ENCODE measurements at regions not wholly inside any gene's neighbourhood (a gene's known extent, or its start where the extent isn't known, plus 50 kb on each side); places are given as distances from the start of the nearest gene placed in this dataset.

- peak; percentile 76 to 84 (median 82) for DNase-seq
Observed at GRCh38 chr3:5304789-5305683, 117.5 kb downstream of the EDEM1 start.

DNA sequence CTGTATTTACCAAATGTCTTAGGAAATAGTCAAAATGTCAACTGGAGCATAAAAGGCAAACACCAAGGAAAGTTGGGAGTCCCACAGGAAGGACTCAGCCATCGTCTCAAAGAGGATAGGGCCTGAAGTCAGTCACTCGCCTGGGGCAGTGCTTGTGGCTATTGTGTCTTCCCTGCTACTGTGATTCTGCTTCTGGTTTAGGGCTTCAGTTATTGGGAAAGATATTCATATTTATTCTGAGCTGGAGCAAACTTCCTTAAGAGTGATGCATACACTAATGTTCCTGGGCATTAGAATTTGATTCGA, 118.1 kb downstream of the EDEM1 start:
- no peak for DNase-seq

DNA sequence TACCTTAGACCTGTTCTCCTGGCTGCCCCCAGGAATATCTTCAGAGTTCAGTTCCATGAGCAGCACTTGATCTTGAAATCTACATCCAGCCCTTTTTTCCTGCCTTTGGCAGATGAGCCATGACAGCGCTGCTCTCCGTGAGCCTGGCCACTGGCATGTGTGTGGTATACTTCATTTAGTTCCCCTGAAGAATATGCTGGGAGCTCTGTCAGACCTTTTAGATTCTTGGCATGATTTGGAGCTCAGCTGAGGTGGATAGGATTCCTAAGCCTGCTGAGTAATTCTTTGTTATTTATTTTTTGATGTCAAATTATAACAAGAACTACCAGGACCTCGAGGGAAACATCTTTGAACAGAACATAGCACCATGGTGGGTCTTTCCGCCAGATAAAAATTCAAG, 121.7 kb downstream of the EDEM1 start:
- DNase-seq: no peak

DNA sequence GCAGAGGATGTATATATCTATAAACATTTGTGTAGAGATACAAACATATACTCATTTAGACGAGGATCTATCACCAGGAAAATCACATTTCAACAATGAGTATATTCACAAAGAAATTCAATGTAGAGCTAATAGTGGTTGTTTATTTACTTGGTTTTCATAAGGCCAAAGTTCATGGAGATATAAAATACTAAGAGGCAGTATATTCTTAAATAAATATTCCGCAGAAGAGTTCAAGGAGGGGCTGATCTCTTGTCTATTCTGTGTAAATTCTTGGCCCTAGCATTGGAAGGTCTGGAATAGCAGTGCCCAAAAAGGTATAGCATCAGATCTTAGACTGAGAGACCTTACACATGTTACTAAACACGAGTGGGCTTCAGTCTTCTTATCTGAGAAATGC, 122.1 kb downstream of the EDEM1 start:
- DNase-seq: no peak

DNA sequence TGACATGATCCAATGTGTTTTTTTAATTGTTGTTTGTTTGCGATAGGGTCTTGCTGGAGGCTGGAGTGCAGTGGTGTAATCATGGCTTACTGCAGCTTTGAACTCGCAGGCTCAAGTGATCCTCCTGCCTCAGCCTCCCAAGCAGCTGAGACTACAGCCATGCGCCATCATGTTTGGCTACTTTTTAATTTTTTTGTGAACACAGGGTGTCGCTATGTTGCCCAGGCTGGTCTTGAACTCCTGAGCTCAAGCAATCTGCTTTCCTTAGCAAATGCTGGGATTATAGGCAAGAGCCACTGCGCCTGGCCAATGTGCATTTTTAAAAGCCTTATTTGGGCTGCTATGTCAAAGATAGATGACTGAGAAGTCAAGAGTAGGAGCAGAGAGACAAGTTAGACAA, 123.0 kb downstream of the EDEM1 start:
- no peak for DNase-seq

DNA sequence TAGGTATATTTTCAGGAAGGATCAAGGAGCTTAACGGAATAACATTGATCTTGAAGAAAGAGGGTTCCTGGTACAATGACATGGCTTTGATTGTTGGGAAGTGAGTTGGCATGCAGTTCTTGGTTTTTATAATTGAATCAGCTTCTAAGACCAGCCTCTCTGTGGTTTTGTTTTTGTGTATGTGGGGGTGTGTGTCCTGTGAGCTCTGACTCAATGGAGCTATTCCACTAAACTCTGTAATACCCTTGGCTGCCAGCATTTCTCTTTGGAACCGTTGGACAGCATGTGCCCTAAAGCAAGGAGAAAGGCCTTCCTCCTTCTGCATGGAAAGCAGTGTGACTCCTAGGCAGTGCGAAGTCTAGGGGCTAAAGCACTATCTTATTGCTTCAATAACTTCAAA, 124.8 kb downstream of the EDEM1 start:
- peak in 3 of 4 experiments; percentile 26 to 65 (median 35) for DNase-seq

DNA sequence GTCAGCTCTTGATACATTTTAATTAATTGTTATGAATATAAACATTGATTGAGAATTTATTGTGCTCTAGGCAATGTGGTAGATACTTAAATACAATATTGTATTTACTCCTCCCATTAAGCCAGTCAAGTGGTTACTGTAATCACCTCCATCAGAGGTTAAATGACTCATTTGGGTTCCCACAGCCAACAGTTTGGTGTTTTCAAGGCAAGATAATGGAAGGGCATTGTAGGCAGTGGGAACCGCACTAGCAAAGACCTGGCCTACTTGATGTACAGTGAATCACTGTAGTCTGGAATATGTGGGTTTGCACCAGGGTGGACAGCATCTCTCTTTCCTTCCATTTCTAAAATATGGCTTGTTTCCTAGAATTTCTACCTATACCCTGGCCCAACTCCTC, 127.4 kb downstream of the EDEM1 start:
- DNase-seq: no peak

DNA sequence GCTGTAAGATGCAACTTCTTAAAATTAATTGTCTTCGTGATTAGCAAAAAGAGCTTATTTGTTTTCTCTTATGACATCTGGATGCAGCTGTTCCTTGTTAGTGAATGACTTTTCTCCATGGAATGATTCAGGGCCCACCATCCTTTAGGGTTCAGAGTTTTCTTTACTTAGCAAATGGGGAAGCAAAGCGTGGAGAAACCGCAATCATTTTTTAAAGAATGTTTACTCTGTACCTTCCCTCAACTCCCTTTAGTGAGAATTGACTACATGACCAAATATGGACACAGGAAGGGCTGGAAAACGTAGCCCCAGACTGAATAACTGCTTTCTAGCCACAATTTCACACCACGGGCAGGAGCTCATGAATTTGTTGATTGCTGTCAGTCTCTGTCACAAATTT, 130.1 kb downstream of the EDEM1 start:
- DNase-seq: peak in 3 of 4 experiments; percentile 28 to 63 (median 63)

DNA sequence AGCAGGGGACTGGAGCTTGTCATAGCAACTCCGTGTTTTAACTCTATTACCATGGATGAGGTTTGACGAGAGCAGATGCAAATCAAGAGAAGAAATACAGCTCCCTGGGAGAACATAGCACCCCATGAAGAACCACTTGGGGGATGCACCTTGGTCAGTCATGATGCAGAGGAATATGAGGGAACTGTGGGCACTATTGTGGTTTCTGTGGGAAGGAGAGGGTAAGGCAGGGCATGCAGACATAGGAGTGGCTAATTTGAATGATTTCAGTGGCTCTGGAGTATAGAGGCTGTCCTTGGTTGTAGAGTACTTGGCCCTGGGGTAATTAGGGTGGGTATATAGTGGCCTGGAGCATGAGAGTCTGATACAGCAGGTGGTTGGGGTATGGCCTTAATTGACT, 131.9 kb downstream of the EDEM1 start:
- DNase-seq: peak in 2 of 4 experiments; percentile 7 to 11

DNA sequence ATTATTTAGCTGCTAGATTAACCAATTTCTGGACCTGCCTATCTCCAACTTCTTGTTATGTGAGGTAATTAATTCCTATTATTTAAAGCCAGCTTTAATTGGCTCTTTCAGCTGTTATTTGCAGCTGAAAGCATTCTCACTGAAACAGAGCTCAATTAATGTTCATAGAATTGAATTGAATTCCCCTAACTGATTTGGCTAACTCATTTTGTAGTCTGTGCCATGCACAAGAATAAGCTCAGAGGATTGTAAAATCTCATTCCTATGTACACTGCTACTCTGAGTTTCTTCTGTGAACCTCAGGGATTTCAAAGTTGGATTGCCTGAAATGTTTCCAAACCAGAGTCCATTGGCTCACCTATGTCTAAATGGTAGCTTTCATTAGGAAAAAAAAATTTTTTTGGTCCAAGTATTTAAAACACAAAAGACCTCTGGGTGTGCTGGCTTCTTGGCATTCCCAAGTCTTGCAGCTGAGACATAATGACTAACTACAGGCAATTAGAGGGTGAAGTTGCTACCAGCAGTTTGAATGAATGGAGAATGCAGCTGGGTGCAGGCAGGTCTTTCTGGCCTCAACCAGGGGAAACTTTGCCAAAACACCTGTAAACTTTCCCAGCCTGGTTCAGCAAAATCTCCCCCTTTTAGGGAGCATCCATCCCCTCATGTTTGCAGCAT, 134.3 kb downstream of the EDEM1 start:
- no peak for DNase-seq

DNA sequence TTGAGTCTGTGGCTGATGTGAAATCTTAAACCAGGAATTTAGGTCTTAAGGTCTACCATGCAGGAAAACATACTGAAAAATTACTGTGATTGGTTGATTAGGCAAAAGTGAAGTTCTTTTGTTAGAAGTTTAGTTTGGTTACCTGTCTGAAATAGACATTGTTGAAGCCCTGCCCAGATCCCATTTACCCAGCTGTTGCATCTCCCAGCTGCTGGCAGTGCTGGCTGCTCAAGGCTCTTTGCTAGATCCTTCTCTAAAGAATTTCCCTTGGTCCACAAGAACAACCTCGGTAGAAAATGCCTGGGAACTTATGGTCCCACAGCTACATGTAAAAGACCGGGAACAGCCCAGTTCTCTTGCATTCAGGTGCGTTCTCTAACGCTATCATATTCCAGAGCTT, 137.3 kb downstream of the EDEM1 start:
- DNase-seq: no peak

GRCh38 chr3:5330152-5330810, 142.8 kb downstream of the EDEM1 start:
- no peak for DNase-seq

GRCh38 chr3:5331567-5332269, 144.2 kb downstream of the EDEM1 start:
- no peak for DNase-seq

DNA sequence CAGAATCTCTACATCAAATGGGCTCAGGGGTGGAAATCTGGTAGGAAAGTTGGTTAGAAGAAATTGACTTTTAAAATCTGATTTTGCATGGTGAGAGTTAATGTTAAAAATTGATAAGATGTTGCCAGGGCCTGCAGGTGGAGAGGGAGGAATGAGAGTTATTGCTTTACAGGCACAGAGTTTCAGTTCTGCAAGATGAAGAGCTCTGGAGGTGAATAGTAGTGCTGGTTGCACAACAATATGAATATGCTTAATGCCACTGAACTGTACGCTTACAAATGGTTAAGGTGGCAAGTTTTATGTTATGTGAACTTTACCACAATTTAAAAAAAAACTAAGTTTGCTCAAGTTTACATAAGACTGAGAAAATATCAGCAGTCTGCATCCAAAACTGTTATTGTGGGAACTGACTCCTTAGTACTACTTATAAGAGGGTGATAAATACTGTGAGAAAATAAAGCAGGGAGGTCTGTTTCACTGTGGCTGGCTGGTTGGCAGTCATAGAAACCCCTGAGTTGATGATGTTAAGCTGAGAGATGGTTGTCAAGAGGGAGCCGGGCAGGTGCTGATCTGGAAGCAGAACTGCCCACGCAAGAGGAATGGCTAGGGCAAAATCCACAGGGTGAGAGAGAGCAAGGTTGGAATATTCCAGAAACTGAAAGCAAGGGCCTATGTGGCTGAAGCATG, 144.9 kb downstream of the EDEM1 start:
- DNase-seq: no peak

GRCh38 chr3:5339967-5340535, 152.5 kb downstream of the EDEM1 start:
- DNase-seq: no peak

DNA sequence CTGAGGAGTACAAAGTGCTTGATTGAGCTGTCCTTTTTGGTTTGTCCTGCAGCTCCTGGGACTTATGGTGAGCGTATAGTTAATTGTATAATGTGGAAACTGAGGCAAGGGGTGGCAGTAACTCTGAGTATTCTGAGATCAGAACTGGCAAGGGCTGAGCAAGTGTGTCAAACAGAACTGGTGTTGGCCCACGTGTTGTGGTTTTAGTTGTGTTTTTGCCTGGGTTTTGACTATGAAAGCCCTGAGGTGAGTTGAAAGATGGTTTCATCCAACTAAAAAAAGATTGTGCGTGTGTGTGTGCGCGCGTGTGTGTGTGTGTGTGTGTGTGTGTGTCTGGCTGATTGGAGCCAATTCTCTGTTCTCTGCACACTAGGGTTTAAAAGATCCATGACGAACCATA, 154.1 kb downstream of the EDEM1 start:
- no peak for DNase-seq

DNA sequence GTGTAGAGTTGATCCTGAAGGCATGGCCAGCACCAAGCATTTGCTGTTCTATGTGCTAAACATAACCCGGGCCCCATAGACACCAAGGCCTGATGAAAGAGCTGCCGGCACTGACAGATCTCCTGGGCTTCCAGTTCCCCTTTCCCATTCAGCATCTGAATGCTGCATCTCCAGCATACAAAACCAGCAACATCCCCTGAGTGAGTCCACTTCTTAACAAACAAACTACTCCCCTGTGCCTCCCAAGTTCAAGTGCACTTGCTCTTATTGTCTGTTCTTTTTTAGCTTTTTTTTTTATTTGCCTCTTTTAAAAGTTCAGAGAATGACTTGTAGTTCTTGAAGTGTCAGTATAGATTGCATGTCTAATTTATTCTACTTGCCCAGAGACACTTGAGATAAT, 156.0 kb downstream of the EDEM1 start:
- peak in 2 of 4 experiments; percentile 7 to 14 for DNase-seq

DNA sequence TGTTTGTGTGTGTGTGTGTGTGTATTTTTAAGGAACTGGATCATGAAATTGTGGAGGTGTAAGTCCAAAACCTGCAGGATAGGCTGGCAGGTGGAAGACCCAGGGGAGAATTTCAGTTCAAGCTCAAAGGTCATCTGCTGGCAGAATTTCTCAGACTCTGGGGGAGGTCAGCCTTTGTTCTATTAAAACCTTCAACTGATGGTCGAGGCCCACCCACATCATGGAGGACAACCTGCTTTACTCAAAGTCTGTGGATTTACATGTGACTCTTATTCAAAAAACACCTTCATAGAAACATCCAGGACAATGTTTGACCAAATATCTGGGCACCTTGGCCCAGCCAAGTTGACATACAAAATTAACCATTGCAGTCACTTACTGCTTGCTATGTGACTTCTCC, 157.2 kb downstream of the EDEM1 start:
- DNase-seq: no peak

DNA sequence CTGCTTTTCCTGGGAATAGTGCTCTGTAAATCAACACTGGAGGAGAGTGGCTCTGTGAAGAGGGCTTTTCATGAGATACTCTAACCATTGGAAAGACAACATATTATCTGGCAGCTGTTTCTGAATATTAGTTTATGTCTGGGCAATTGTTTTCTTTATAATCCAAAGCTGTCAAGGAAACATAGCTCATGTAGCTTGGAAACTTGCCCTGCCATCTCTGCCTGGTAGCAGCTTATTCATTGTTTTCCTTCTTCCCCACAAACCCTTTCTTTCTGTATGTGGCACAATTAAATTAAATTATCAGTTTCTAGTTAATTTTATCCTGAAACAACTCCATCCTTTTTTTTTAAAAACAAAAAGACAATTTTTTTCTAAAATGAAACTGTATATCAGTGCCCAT, 160.0 kb downstream of the EDEM1 start:
- no peak for DNase-seq

DNA sequence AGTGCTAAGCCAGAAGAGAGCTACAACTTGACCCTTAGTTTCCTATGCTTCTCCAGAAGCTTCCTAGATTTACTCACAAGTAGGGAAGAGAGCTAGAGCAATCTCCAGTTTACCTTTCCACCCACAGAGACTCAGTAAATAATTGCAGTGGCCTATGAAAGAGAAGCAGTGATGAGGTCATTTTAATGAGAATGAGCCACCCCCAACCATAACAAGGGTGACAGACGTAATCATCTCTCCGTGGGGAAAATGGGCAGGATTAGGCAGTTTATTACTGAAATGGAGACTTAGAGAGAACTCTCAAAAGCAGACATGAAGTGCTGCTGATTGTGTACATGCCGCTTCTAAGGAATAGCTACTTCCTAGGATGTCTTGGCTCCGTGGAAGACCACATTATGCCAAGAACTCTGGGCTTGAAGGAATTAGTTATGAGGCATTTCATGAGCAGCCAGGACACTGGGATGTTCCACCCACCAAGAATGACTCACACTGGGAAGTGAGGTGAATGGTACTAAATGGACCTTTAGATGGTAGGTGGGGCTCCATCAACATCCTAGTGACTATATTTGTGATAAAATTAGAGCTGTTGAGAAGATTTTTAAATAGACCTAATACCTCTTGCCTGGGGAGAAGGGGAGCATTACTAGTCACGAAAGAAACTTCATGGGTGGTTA, 160.9 kb downstream of the EDEM1 start:
- no peak for DNase-seq

DNA sequence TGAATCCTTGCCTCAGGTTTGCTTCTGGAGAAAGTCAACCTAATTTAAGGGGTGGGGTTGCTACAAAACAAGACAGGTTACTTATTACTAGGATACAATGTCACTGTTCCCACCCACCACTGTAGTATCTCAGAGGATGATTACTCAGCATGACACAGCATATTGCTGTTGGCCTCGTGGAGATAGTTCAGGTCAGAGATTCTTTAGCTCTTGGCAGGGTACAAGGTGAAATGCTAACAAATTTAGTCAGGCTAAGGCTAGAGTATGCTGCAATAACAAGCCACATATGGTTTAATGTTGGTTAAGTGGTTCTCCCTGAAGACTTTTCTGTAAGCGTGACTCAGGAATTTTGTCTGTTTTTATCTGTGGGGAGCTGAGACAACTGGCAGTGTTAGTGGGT, 161.8 kb downstream of the EDEM1 start:
- no peak for DNase-seq

GRCh38 chr3:5357089-5357488, 169.6 kb downstream of the EDEM1 start:
- DNase-seq: no peak
